HFFc6 (cell line): ENCODE measurements at regions not wholly inside any gene's neighbourhood (a gene's known extent, or its start where the extent isn't known, plus 50 kb on each side); places are given as distances from the start of the nearest gene placed in this dataset.

Experiments used
- DNase-seq: peaks from one replicate; pipeline ENCODE4 v3.0.0-alpha.2; 2018
- H3K27ac Mint-ChIP-seq: 2 replicates; pipeline ENCODE4 v1.8.0; 2020; ENCODE audit warnings: mild to moderate bottlenecking, mixed read lengths
- H3K27me3 Mint-ChIP-seq: 2 replicates; pipeline ENCODE4 v1.8.0; 2021; ENCODE audit warnings: mild to moderate bottlenecking, moderate library complexity, mixed read lengths; ENCODE audit not compliant: insufficient read depth
- H3K36me3 Mint-ChIP-seq: 2 replicates; pipeline ENCODE4 v1.8.0; 2021; ENCODE audit warnings: low read depth, mixed read lengths
- H3K4me1 Mint-ChIP-seq: 2 replicates; pipeline ENCODE4 v1.8.0; 2020; ENCODE audit warnings: low read depth, mixed read lengths
- H3K4me3 Mint-ChIP-seq: 2 replicates; pipeline ENCODE4 v1.8.0; 2020; ENCODE audit warnings: mild to moderate bottlenecking, moderate library complexity, mixed read lengths
- H3K9me3 Mint-ChIP-seq: 2 replicates; pipeline ENCODE4 v1.8.0; 2020; ENCODE audit warnings: mild to moderate bottlenecking, mixed read lengths
- TF ChIP-seq, protein P1 (sequence below): fragments of 200-600 bp; sonication (generic); IDR thresholded peaks from 2 replicates; pipeline ENCODE4 v1.5.0; 2021; ENCODE audit warnings: antibody characterized with exemption, mild to moderate bottlenecking

DNA sequence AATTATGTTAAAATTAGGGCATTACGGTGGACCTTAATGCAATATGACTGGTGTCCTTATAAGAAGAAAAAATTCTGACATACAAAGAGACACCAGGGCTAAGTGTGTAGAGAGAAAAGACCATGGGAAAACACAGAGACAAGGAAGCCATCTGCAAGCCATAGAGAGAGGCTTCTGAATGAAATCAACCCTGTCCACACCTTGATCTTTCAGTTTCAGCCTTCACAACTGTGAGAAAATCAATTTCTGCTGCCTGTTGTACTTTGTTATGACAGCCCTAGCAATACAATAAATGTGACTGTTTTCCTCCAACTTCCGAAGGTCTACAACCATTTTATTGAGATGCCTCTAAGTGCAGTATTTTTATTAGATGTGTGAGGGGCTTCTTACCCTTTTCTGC, 1407.2 kb downstream of the MRPL39 start:
- DNase-seq, result no peak
- Mint-ChIP-seq H3K9me3 (peaks cover 27% of the 10 kb centered on the region), H3K4me1 (no peaks in the 10 kb centered on the region), H3K36me3 (no peaks in the 10 kb centered on the region), H3K27ac (no peak overlapping the region), H3K4me3 (no peak overlapping the region), H3K27me3 (no peaks in the 10 kb centered on the region)
- TF ChIP-seq, protein P1, sequence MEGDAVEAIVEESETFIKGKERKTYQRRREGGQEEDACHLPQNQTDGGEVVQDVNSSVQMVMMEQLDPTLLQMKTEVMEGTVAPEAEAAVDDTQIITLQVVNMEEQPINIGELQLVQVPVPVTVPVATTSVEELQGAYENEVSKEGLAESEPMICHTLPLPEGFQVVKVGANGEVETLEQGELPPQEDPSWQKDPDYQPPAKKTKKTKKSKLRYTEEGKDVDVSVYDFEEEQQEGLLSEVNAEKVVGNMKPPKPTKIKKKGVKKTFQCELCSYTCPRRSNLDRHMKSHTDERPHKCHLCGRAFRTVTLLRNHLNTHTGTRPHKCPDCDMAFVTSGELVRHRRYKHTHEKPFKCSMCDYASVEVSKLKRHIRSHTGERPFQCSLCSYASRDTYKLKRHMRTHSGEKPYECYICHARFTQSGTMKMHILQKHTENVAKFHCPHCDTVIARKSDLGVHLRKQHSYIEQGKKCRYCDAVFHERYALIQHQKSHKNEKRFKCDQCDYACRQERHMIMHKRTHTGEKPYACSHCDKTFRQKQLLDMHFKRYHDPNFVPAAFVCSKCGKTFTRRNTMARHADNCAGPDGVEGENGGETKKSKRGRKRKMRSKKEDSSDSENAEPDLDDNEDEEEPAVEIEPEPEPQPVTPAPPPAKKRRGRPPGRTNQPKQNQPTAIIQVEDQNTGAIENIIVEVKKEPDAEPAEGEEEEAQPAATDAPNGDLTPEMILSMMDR, result no peak

DNA sequence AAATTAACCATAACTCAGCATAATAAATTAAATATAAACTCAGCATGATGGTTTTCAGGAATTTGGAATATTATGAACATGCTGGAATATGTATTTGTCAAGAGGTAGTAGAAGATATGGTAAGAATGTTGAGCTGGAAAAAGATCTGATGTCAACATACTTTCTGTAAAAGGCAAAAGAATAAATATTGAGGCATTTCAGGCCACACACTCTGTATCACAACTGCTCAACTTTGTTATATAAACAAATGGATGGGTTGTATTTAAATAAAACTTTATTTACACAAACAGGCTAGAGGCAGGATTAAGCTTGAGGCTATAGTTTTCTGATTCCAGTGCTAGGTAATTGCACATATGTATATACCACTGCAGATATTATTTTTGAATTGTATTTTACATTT, 1409.4 kb downstream of the MRPL39 start:
- Mint-ChIP-seq H3K9me3 (peaks cover 30% of the 10 kb centered on the region), H3K4me1 (no peaks in the 10 kb centered on the region), H3K27me3 (no peaks in the 10 kb centered on the region), H3K36me3 (no peaks in the 10 kb centered on the region), H3K27ac (no peak overlapping the region), H3K4me3 (no peak overlapping the region)
- DNase-seq, result no peak
- TF ChIP-seq, protein P1, result no peak

DNA sequence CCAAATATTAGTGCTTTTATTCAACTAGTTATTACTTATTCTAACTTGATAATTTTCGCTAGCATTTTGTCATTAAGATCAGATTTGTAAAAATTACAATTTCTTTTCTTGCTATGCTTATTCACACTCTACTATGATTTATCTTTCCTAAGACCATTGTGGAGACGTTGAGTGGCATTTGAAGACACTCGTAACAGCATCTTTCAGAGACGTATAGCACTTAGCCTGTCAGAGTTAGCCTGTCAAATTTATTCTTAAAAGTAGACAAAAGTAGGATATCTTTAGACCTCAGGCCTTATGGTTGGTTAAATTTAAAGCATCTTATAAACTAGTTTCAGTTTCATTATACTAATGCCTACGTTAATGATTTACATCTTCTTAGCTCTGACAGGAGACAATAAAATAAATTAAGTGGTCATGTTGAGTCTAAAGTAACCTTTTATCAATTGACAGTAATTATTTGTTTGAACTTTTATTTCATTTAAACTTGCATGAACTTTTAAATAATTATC, 1410.1 kb downstream of the MRPL39 start:
- no peaks in the 10 kb centered on the region for H3K36me3 Mint-ChIP-seq
- H3K4me1 Mint-ChIP-seq, result no peaks in the 10 kb centered on the region
- no peak overlapping the region for H3K4me3 Mint-ChIP-seq
- DNase-seq, result no peak
- H3K27ac Mint-ChIP-seq, result no peak overlapping the region
- TF ChIP-seq, protein P1, result no peak
- H3K9me3 Mint-ChIP-seq, result peaks cover 36% of the 10 kb centered on the region
- no peaks in the 10 kb centered on the region for H3K27me3 Mint-ChIP-seq

- TF ChIP-seq, protein P1, result no peak
These were observed 1418.8 kb downstream of the MRPL39 start for GRCh38 chr21:24188506-24188905.

GRCh38 chr21:24183077-24183476, 1424.2 kb downstream of the MRPL39 start:
- H3K4me1 Mint-ChIP-seq, result no peaks in the 10 kb centered on the region
- H3K9me3 Mint-ChIP-seq, result peaks cover 51% of the 10 kb centered on the region
- no peaks in the 10 kb centered on the region for H3K36me3 Mint-ChIP-seq
- no peak for DNase-seq
- H3K4me3 Mint-ChIP-seq, result no peak overlapping the region
- no peaks in the 10 kb centered on the region for H3K27me3 Mint-ChIP-seq
- TF ChIP-seq, protein P1, result no peak
- H3K27ac Mint-ChIP-seq, result no peak overlapping the region

More at GRCh38 chr21:24188506-24188905, 1418.8 kb downstream of the MRPL39 start:
- Mint-ChIP-seq H3K27ac (no peak overlapping the region), H3K4me1 (no peaks in the 10 kb centered on the region), H3K36me3 (peaks cover 5% of the 10 kb centered on the region; the same call in 1 of the 2 replicates), H3K4me3 (no peak overlapping the region), H3K9me3 (peaks cover 64% of the 10 kb centered on the region), H3K27me3 (no peaks in the 10 kb centered on the region)
- no peak for DNase-seq

DNA sequence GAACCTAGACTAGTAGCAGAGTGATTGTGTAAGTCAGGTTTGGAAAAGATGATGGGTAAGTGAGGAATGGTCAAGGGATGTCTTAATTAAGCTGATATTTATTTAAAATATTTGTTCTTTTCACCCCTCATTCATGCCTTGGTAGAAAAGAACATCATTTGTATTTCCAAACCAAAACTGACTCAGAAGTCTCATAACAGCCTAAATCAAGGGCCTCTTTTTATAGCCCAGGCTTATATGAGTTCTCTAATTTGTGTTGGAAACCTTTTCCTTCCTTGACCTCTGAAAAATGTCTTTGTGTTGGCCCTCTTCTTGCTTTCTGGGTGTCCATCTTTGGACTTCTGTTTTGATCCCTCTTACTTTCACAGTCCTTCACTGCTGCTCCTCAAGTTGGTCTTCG, 1428.2 kb downstream of the MRPL39 start:
- DNase-seq, result no peak
- Mint-ChIP-seq H3K4me1 (no peaks in the 10 kb centered on the region), H3K27ac (no peak overlapping the region), H3K9me3 (peaks cover 42% of the 10 kb centered on the region), H3K27me3 (no peaks in the 10 kb centered on the region), H3K36me3 (no peaks in the 10 kb centered on the region), H3K4me3 (no peak overlapping the region)
- TF ChIP-seq, protein P1, result no peak
